K562 (cell line): ENCODE measurements at regions not wholly inside any gene's neighbourhood (a gene's known extent, or its start where the extent isn't known, plus 50 kb on each side); places are given as distances from the start of the nearest gene placed in this dataset.

Experiments
- ATAC-seq: fragments of 200-7000 bp; cut with Tn5 transposase; 3 replicates; pipeline ENCODE4 v1.9.1; 2020; ENCODE audit warnings: moderate library complexity
- BruUV-seq: library from RNA; stranded (reverse); fragments of 400-500 nt; replicated peaks from 2 replicates; lab custom pipeline; 2021; lab: Mats Ljungman, UMichigan
- CTCF ChIA-PET: fragments of 300-600 bp; formaldehyde crosslinking; extraction: SDS; loops from one replicate; lab custom pipeline; 2021; ENCODE audit warnings: low intra/inter-chr PET ratio; lab: Yijun Ruan, JAX
- POLR2A ChIA-PET: fragments of 300-600, 350-650 bp; sonication (Branson Sonifier 250); formaldehyde crosslinking; extraction: SDS; loops from one replicate; lab custom pipeline; 2021; ENCODE audit warnings: antibody characterized with exemption, inconsistent platforms; lab: Yijun Ruan, JAX
- DNase-seq, 4 experiments: peaks; one replicate each; pipeline versions ENCODE4 v3.0.0 to v3.0.0-alpha.2; 2011 to 2018; ENCODE audit warnings: low spot score in 3 of 4, mixed read lengths in 3 of 4; ENCODE audit errors: extremely low read depth in 1 of 4
- FAIRE-seq: peaks from 2 replicates; lab custom pipeline; 2011; peaks lifted over from hg19 to GRCh38; lab: Jason Lieb, UNC
- H2AFZ ChIP-seq: 2 replicates; pipeline ENCODE4 v1.6.0; 2011; ENCODE audit warnings: low read depth, low read length, control low read depth, inconsistent platforms
- H3K27ac ChIP-seq: fragments of 200-600 bp; 3 replicates; pipeline ENCODE4 v1.8.0; 2011; ENCODE audit warnings: low read depth, mild to moderate bottlenecking, control low read depth, inconsistent platforms, low read length, moderate library complexity, mixed read lengths; ENCODE audit errors: extremely low read depth
- H3K27me3 ChIP-seq, 2 experiments: fragments of 300-600 bp in 1 of 2; 2 replicates in 1 of 2; 3 replicates in 1 of 2; pipeline versions ENCODE4 v1.6.0 to v1.8.0; 2011; ENCODE audit warnings: inconsistent platforms in 2 of 2, low read length in 2 of 2, mild to moderate bottlenecking in 1 of 2, mixed read lengths in 1 of 2, moderate library complexity in 1 of 2; ENCODE audit not compliant: control insufficient read depth in 2 of 2, insufficient read depth in 2 of 2
- H3K36me3 ChIP-seq: fragments of 300-600 bp; 3 replicates; pipeline ENCODE4 v1.8.0; 2011; ENCODE audit warnings: mild to moderate bottlenecking, low read length, inconsistent platforms; ENCODE audit not compliant: control insufficient read depth, insufficient read depth
- H3K4me1 ChIP-seq, 2 experiments: fragments of 200-600 bp in 1 of 2; replicated peaks in 1 of 2; 2 replicates in 1 of 2; 3 replicates in 1 of 2; pipeline versions ENCODE4 v1.5.1 to v1.8.0; 2011; ENCODE audit warnings: inconsistent platforms in 2 of 2, low read length in 2 of 2, mild to moderate bottlenecking in 1 of 2, mixed read lengths in 1 of 2, moderate library complexity in 1 of 2; ENCODE audit not compliant: control insufficient read depth in 2 of 2, insufficient read depth in 2 of 2
- H3K4me2 ChIP-seq: 2 replicates; pipeline ENCODE4 v1.6.1; 2011; ENCODE audit warnings: low read length, control low read depth, inconsistent platforms, mixed read lengths; ENCODE audit not compliant: insufficient read depth
- H3K4me3 ChIP-seq: fragments of 200-600 bp; sonication (generic), shearing (Covaris generic); 2 replicates; pipeline ENCODE4 v1.5.1; 2016; ENCODE audit warnings: control low read depth, inconsistent platforms
- H3K79me2 ChIP-seq: fragments of 200-600 bp; 3 replicates; pipeline ENCODE4 v1.8.0; 2011; ENCODE audit warnings: low read length, inconsistent platforms; ENCODE audit not compliant: control insufficient read depth, insufficient read depth
- H3K9ac ChIP-seq, 2 experiments: 2 replicates each; pipeline versions ENCODE4 v1.6.0 to v1.6.1; 2011; ENCODE audit warnings: low read depth in 2 of 2, low read length in 2 of 2, control low read depth in 1 of 2, inconsistent platforms in 1 of 2, mild to moderate bottlenecking in 1 of 2, mixed read lengths in 1 of 2; ENCODE audit not compliant: insufficient read depth in 1 of 2
- H3K9me1 ChIP-seq: one replicate; pipeline ENCODE4 v1.6.0; 2011; ENCODE audit warnings: inconsistent platforms, mild to moderate bottlenecking, low read length, moderate library complexity; ENCODE audit not compliant: control insufficient read depth, insufficient read depth
- H3K9me3 ChIP-seq: replicated peaks from 2 replicates; pipeline ENCODE4 v1.5.1; 2011; ENCODE audit warnings: low read depth, low read length, inconsistent platforms; ENCODE audit not compliant: control insufficient read depth, insufficient read depth
- H4K20me1 ChIP-seq: replicated peaks from 2 replicates; pipeline ENCODE4 v1.6.1; 2011; ENCODE audit warnings: low read length, inconsistent platforms, mixed read lengths; ENCODE audit not compliant: control insufficient read depth, insufficient read depth
- E2F3 ChIP-seq: fragments of 250-450 bp; sonication (Bioruptor Pico); IDR thresholded peaks from 2 replicates; pipeline ENCODE4 v1.4.0; 2020; ENCODE audit warnings: mild to moderate bottlenecking
- FIP1L1 ChIP-seq: fragments of 200-400 bp; formaldehyde crosslinking; IDR thresholded peaks from 2 replicates; pipeline ENCODE4 v1.6.1; 2018; ENCODE audit warnings: mild to moderate bottlenecking, low read depth, low read length; ENCODE audit not compliant: poor library complexity, severe bottlenecking
- GATAD2A ChIP-seq: fragments of 450-650 bp; IDR thresholded peaks from 2 replicates; pipeline ENCODE4 v1.6.1; 2017
- KLF6 ChIP-seq: fragments of 250-450 bp; sonication (Bioruptor Pico); IDR thresholded peaks from 2 replicates; pipeline ENCODE4 v1.4.0; 2020; ENCODE audit warnings: mild to moderate bottlenecking, moderate library complexity, borderline replicate concordance
- NFIC ChIP-seq: fragments of 450-650 bp; IDR thresholded peaks from 2 replicates; pipeline ENCODE4 v1.6.1; 2017; ENCODE audit warnings: mild to moderate bottlenecking, inconsistent platforms
- PHB2 ChIP-seq: fragments of 450-650 bp; IDR thresholded peaks from 2 replicates; pipeline ENCODE4 v1.6.1; 2017; ENCODE audit warnings: low read depth
- PHF20 ChIP-seq: fragments of 450-650 bp; IDR thresholded peaks from 2 replicates; pipeline ENCODE4 v1.6.1; 2018; ENCODE audit not compliant: partially characterized antibody
- SIN3B ChIP-seq: fragments of 450-650 bp; IDR thresholded peaks from 2 replicates; pipeline ENCODE4 v1.6.1; 2017; ENCODE audit warnings: low read depth, mild to moderate bottlenecking, moderate library complexity
- TAF7 ChIP-seq: fragments of 450-650 bp; IDR thresholded peaks from 2 replicates; pipeline ENCODE4 v1.6.1; 2016; ENCODE audit warnings: missing genetic modification characterization, missing compliant biosample characterization
- ZFX ChIP-seq: sonication (generic); formaldehyde crosslinking; IDR thresholded peaks from 2 replicates; pipeline ENCODE4 v1.8.0; 2022; ENCODE audit warnings: mild to moderate bottlenecking, missing genetic modification reagents, moderate library complexity
- ZNF224 ChIP-seq: sonication (generic); formaldehyde crosslinking; IDR thresholded peaks from 2 replicates; pipeline ENCODE4 v1.8.0; 2022; ENCODE audit warnings: mild to moderate bottlenecking, missing genetic modification reagents
- ZNF79 ChIP-seq: fragments of 250-450 bp; sonication (Bioruptor Pico); IDR thresholded peaks from 2 replicates; pipeline ENCODE4 v1.4.0; 2020; ENCODE audit warnings: low read depth, mild to moderate bottlenecking, moderate library complexity
- in situ Hi-C: fragments of 300-500 bp; cut with MboI; formaldehyde crosslinking; loops from 4 replicates; pipeline ENCODE4 v1.15.0; 2018; ENCODE audit warnings: inconsistent platforms, mixed read lengths
- intact Hi-C: fragments of 100-400 bp; cut with micrococcal nuclease; formaldehyde crosslinking; loops from 2 replicates; pipeline ENCODE4 v1.14.2; 2022
- TF ChIP-seq, protein P1 (sequence below), 2 experiments: fragments of 450-650 bp in 1 of 2; sonication (generic) in 1 of 2; formaldehyde crosslinking; conservative IDR thresholded peaks; 2 replicates each; pipeline versions ENCODE4 v1.4.0 to v1.8.1; 2020 to 2022; ENCODE audit warnings: mild to moderate bottlenecking in 1 of 2, missing genetic modification reagents in 1 of 2

DNA sequence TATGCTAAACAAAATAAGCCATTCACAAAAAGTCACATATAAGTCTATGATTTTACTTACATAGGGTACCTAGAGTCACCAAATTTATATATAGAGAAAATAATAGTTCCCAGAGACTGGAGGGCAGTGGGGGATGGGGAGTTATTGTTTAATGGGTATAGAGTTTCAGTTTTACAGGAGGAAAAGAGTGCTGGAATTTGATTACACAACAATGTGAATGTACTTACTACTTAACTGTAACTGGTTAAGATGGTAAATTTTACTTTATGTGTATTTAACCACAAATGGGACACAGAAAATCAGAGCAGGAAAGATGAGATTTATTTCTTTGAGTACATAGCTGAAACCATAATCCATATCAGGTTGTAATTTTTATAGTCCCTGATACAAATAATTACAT, 144.4 kb downstream of the TMA16 start:
- Histone ChIP-seq H3K4me3 (no peak overlapping the region), H3K27me3 (no peaks in the 10 kb centered on the region), H3K27ac (no peak overlapping the region), H3K4me2 (no peak overlapping the region), H3K9me3 (no peaks in the 10 kb centered on the region), H3K9ac (no peak overlapping the region), H4K20me1 (no peaks in the 10 kb centered on the region), H3K4me1 (no peaks in the 10 kb centered on the region), H3K79me2 (no peaks in the 10 kb centered on the region), H3K36me3 (no peaks in the 10 kb centered on the region), H2AFZ (no peak overlapping the region), H3K9me1 (no peaks in the 10 kb centered on the region)
- in situ Hi-C loops (no loop called here), intact Hi-C loops (no loop called here)
- CTCF ChIA-PET: no interaction called here
- POLR2A ChIA-PET: no interaction called here
- FAIRE-seq: no peak
- no TSS peak for BruUV-seq
- no peak for DNase-seq
- no peak for ATAC-seq
- no peak for TF ChIP-seq FIP1L1
- TF ChIP-seq SIN3B: no peak
- no peak for TF ChIP-seq PHF20
- TF ChIP-seq PHB2: no peak
- no peak for TF ChIP-seq E2F3
- no peak for TF ChIP-seq ZFX (CRISPR knock-in tag)
- TF ChIP-seq KLF6 (CRISPR knock-in tag): no peak
- TF ChIP-seq ZNF79 (CRISPR knock-in tag): no peak
- TF ChIP-seq, protein P1, sequence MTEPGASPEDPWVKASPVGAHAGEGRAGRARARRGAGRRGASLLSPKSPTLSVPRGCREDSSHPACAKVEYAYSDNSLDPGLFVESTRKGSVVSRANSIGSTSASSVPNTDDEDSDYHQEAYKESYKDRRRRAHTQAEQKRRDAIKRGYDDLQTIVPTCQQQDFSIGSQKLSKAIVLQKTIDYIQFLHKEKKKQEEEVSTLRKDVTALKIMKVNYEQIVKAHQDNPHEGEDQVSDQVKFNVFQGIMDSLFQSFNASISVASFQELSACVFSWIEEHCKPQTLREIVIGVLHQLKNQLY (CRISPR knock-in tag; conservative IDR thresholded peaks at IDR 0.05): no peak
- no peak for TF ChIP-seq NFIC
- no peak for TF ChIP-seq TAF7 (tag)
- no peak for TF ChIP-seq GATAD2A
- TF ChIP-seq ZNF224 (CRISPR knock-in tag): no peak
